Fibroblast of skin of left biceps (primary cell): ENCODE measurements at regions not wholly inside any gene's neighbourhood (a gene's known extent, or its start where the extent isn't known, plus 50 kb on each side); places are given as distances from the start of the nearest gene placed in this dataset.
A peak's percentile ranks its signal among the peaks of the same experiment; 100 is the strongest.

ENCODE experiments used
- DNase-seq, 2 experiments: peaks; one replicate each; pipeline ENCODE4 v3.0.0-alpha.2; 2013; ENCODE audit warnings: low read depth in 2 of 2

DNA sequence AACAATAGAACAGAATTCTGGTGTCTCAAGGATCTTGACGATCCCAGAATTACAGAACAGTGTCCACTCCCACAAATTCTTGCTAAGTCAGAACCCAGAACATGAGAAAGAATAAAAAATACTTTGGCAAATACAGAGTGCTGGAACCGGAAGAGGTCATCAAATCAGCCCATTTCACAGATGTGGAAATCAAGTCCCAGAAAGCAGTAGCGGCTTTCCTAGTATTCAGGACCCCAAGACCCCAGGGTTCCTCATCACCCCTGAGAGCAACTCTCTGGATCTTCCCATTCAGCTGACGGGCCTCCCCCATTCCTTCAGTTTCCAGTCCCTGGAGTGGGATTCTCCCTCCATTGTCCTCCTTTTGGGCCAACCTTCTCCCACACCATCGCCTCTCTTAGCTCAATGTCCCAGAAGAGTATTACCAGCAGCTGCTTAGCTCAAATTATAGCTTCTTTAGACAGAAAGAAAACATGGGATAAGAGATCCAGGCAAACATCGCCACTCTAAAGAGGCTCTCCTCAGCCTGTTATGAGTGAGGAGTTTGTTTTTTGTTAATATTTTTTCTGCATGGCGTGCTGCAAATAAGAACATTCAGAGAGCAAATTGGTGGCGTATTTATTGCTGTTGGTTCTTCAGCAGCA lies 268.3 kb downstream of the MN1 start:
- no peak for DNase-seq

DNA sequence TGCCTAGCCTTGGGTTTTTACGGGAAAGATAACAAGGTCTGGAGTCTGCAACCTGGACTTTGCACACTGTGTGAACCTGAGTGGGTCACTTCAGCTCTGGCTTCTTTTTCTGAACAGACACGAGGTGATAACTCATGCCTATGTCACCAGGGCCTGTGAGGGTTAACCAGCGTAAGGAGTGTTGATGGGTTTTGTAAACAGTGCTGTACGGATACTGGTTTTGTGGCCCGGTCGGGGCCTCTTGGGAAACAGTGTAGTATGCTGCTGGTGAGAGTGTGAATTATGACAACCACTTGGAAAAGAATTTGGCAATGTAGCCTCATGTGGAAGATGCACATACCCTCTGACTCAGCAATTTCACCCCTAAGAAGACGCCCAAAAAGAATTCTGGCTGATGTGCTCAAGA lies 266.8 kb downstream of the MN1 start:
- DNase-seq, result peak; percentile 92 to 93

DNA sequence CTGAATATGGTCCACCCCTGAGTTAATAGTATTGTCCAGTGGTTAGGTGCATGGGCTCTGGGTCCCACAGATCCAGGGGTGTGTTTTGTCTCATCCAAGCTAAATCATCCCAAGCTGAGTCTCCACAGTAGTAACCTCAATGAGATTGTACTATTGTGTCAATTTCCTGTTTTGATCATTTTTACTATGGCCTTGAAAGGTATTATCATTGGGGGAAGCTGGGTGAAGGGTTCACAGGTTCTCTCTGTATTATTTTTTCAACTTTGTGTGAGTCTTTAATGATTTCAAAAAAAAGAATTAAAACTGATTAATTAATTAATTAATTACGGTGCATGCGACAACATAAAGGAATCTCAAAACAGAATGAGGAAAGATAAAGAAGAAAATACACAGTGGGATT lies 266.1 kb downstream of the MN1 start:
- no peak for DNase-seq

DNA sequence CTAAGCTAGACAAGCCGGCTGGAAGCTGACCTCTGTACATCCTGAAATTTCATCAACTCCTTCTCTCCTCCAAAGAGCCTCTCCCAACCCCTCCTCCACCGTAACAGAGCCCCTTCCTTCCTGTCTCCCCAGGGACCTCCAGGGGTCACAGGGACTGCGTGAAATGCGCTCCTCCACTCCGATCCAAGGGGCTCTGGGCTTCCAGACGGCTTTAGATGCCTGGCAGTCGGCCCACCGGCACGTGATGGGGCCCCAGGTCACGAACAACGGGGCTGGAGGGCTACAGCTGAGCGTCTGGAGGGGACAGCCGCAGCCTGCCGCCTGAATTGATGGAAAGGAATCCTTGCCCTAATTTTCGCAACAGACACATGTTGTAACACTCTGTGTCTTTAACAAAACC lies 264.1 kb downstream of the MN1 start:
- no peak for DNase-seq

DNA sequence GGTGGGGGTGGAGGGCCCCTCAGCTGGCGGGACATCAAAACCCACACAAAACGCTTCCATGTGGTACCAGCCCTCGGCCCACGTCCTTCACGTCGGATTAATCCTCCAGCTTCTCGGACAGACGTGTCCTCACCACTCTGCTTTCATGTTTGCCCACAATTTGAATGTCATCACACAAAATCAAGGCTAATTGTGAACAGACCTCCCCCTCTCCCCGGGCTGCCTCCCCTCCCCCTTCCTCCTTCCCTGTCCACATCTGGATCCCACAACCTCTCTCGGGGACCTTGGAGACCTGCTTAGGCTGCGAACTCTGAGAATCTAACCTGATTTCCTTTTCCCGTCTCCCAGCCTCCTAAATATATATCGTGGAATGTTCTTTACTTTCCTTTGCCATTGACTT lies 262.9 kb downstream of the MN1 start:
- DNase-seq, result no peak

DNA sequence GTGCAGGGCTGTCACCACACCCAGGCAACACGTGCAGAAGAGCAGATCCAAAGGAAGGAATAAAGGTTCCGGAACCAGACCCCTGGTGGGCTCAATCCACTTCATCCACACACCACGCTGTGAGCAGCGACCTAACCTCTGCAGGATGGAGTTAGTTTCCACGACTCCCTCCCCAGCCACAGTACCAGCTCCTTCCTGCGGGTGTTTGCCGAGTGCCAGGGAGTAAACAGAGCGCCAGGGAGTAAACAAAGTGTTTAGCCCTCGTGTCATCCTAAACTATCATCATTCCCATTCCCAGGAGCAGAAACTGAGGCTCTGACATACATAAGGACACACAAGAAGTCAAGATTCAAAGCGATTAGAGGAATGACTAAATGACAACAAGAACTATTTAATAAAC lies 261.3 kb downstream of the MN1 start:
- no peak for DNase-seq

DNA sequence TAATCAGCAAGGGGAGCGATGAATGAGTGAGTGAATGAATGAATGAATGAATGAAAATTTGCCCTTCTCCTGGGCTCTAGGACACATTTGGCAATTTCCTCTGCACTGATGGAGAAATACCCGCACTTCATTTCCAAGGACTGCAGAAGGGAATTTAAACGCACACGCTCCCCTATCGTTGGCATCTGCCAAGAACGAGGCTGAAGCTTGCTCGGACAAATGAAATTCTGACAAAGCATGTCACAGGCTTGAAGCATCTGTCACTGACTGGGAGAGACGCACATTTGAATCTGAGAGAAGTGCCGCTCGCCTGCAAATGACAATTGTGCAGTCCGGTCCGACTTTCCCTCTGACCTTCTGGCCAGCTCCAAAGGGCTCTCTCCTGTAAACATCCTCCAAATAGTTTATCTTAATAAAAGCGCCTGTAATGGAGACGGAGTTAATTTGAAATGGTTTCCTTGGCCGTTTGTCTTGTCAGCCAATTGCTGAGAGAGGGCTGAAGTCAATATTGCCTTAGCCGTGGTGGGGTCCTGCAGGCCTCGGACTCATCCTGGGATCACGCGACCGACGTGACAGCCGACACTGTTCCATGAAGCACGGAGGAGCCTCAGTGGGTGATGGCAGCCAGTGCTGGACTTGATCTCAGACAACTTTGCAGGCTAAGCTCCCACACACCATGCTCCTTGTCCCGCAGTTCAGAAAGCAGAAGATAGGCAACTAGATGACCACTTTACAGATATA lies 260.7 kb downstream of the MN1 start:
- DNase-seq, result no peak

DNA sequence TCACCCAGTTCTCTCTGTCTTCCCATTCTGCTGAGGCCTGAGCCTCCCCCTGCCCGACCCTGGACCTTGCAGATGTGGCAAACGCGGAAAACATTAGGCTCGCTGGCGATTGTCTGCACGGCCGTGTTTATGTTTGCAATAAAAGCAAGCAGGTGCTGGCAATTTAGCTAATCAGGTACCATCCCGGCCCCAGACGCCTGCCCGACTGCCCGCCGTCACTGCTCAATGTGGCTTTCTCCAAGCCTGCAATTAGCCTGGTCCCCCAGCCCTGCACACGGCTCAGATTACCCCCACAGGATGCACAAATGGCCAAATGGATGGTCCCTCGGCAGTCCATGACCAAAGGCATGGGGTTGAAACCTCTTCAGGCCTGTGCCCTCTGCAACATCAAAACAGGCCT lies 259.7 kb downstream of the MN1 start:
- no peak for DNase-seq

DNA sequence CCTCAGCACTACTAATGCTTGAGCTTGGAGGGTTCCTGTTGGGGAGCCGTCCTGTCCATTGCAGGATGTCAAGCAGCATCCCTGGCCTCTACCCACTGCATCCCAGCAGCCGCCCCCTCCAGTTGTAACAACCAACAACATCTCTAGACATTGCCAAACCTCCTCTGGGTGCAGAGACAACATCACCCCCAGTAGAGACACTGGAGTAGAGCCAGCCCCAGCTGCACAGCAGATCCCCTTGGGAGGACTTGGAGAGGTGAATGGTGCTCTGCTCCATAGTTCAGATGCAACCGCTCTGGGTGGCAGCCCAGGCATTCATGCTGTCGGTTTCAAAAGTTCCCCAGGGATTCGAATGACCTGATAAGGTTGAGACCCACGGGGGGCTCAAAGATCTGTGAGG lies 259.0 kb downstream of the MN1 start:
- no peak for DNase-seq

DNA sequence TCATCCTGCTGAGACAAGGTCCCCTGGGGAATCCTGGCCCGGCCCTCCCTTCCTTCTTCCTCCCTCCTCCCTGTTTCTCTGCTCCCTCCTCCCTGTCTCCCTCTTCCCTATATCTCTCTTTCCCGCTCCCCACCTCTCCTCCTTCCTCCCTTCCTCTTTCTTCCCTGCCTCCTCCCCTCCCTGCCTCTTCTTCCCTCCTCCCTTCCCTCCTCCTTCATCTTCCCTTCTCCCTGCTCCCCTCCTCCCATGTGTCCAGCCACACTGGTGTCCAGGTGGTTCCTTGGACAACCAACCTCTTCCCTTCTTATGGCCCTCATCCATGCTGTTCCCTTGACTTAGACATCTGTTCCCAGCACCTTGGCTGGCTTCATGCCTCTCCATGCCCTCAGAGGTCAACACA lies 258.1 kb downstream of the MN1 start:
- no peak for DNase-seq

DNA sequence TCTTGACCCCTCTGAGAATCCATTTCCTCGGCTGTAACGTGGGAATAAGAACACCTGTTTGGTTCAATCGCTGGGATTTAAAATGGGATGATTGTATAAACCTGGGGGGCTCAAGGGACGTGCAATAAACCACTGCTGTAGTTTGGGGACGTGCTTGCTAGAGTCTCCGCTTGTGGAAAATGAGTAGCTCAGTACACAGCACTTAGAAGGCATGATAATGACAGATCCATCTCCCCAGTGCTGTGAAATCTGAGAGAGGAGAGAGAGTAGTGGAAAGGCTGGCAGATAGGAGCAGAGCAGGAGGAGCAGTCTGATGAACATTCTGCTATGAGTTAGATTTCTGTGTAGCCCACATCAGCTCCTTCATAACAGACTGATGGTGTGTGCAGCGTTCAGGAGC lies 256.5 kb downstream of the MN1 start:
- DNase-seq, result no peak

DNA sequence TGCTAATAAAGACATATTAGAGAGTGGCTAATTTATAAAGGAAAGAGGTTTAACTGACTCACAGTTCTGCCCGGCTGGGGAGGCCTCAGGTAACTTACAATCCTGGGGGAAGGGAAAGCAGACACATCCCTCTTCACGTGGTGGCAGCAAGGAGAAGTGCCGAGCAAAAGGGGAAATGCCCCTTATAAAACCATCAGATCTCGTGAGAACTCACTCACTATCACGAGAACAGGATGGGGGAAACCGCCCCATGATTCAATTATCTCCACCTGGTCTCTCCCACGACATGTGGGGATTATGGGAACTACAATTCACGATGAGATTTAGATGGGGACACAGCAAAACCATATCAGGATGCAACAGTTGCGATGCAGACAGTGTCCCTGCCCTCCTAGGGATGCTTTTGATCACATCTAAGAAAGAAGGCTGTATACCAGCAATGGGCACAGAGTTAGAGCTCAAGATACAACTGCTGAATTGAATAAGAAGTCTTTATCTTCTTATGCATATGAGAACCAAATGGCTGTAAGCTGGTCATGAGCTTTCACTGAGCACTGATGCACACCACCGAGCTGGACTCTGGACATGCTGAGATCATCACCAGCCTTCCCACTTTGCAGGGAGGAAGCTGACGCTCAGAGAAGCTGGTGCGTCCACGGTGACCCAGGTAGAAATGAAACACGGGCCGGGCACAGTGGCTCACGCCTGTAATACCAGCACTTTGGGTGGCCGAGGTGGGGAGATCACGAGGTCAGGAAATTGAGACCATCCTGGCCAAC lies 255.2 kb downstream of the MN1 start:
- no peak for DNase-seq

DNA sequence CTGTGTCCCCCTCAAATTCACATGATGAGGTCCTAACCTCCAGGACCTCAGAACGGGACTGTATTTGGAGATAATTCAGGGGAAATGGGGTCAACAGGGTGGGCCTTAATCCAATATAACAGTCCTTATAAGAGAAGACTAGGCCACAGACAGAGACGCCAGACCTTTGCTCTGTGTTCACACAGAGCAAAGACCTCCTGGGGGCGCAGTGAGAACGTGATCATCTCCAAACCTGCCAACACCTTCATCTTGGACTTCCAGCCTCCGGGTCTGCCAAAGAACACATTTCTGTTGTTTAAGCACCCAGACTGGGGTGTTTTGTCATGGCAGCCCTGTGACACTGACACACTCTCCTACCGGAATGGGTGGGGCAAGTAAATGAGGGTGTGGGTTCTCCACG lies 250.2 kb downstream of the MN1 start:
- DNase-seq, result no peak

DNA sequence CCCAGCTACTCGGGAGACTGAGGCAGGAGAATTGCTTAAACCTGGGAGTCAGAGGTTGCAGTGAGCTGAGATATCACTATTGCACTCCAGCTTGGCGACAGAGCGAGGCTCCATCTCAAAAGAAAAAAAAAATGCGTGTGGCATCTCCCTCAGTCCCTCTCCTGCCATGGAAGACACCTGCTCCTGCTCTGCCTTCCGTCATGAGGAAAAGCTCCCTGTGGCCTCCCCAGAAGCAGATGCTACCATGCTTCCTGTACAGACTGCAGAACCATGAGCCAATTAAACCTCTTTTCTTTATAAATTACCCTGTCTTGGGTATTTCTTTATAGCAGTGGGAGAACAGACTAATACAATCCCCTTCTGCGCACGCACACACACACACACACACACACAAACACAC lies 249.4 kb downstream of the MN1 start:
- no peak for DNase-seq

DNA sequence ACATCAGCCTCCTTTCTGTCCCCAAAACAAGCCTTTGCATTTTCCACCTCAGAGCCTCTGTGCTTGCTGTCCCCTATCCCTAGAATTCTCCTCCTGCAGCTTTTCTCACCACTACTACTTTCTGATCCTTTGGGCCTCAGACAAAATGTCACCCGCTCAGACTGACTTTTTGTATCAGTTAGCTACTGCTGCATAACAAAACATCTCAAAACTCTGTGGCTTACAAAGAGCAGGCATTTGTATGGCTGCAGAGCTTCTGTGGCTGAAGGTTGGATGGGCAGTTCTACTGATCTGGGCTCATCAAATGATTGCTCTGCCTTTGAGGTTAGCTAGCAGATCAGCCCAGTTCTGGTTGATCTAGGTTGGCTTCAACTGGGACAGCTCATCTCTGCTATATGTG lies 248.7 kb downstream of the MN1 start:
- no peak for DNase-seq

DNA sequence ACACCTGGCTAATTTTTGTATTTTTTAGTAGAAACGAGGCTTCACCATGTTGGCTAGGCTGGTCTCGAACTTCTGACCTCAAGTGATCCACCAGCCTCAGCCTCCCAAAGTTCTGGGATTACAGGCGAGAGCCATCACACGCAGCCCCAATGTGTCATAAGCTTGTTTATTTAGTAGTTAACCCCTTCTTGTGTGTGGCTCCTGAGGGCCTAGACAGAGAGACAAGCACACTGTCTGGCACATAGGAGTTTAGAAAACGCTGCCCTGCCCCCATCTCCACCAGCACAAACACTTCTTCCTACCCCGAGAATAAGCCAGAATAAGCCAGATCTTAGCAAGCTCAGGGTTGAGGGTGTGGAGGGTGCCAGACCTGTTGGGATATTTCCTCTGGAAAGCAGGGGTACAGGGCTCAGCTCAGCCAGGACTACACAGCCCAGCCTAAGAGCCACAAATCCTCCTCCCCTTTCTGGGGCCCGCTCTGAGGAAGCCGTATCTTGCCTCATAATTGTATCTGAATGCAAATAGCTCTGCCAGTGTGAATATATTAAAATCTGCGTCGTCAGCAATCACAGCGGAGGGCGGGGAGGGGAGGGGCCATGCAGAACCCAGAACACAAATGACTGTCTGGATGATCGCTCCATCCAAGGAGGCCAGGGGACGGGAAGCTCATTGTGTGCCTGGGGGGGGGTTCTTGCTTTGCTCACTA lies 247.3 kb downstream of the MN1 start:
- peak; percentile 45 to 52 for DNase-seq

DNA sequence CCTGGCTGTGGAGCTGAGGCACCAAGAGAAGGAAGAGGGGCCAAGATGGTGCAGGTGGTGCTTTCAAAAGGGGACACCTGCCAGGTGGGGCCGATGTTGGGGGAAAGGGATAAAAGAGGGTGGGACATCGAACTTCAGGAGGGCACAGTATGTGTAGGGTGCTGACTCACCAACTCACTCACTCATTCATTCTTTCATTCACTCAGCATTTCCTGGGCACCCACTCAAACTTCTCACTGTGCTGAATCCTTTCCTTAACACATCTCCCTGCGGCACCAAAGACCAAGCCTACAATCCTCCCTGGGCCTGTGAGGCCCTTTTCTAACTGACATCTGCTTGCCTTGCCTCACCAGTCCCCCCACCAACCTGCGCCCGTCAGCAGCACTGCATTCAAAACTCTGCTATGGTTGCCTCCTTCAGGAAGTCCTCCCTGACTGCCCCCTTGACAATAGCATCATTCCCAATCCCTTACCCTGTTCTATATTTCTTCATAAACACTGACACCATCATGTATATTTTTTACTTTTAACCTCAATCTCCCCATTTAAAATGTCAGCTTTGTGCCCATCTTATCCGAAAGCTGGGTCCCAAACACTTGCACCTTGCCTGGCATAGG lies 246.6 kb downstream of the MN1 start:
- DNase-seq, result no peak

DNA sequence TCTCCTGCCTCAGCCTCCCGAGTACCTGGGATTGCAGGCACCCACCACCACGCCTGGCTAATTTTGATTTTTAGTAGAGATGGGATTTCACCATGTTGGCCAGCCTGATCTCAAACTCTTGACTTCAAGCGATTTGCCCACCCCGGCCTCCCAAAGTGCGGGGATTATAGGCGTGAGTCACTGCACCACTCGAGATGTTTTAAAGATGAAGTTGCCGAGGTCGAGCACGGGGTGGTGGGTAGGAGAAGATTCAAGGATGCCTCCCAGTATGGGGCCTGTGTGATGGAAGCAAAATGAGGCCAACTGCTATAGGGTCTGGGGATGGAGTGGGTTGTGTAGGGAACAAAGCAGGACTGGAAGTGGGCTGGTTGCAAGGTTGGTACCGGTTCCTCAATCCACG lies 245.2 kb downstream of the MN1 start:
- DNase-seq, result no peak

DNA sequence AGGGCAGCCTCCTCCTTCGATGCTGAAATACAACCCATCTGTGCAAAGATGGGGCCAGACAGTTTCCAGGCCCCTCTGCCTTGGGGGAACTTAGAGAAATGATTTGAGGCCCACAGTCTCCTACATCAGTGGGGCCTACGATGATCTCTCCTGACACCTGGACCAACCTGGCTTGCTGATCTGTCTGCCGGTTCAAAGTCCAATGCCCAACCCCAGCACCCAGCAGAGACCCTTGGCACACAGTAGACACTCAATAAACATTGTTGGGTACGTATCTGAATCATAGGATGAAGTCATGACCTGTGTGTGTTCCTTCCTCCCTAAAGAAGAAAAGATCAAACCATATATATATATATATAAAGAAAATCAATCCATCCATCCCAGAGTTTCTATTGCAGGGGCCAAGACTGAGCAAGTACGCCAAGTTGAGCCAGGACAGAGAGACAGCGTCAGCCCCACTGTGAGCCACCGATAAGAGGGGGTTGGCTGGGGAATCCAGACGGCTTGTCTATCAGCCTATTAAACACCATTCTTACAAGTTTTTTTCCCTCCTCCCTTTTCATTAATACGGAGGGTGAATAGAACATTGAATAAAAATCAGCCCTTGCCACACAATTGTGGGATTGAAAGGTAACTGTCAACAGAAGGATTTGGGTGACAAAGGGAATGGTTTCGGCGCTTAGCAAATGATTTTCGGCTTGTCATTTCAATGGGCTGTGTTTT lies 244.1 kb downstream of the MN1 start:
- DNase-seq, result no peak

DNA sequence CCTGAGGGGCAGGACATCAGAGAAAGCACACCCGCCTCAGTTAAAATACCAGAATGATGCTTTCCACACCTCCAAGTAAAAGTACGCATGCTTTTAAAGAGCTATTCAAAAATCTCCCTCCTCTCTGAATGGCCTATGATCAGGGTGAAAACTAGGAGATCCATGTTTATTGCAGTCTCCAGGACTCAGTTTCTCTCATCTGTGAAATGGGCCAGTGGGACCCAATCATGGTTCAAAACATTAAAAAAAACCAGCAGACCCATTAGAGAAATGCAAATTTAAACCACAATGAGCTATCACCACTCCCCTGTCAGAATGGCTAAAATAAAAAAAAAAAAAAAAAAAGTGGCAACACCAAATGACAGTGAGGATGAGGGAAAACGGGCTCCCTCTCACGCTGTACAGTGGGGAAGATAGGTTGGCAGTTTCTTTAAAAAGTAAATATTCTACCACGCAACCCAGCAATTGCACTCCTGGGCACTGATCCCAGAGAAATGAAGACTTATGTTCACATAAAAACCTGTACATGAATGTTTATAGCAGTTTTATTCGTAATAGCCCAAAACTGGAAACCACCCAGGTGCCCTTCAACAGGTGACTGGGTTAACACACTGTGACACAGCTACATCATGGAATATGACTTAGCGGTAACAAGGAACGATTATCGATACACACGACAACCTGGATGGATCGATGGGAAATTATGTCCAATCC lies 242.7 kb downstream of the MN1 start:
- DNase-seq, result no peak

DNA sequence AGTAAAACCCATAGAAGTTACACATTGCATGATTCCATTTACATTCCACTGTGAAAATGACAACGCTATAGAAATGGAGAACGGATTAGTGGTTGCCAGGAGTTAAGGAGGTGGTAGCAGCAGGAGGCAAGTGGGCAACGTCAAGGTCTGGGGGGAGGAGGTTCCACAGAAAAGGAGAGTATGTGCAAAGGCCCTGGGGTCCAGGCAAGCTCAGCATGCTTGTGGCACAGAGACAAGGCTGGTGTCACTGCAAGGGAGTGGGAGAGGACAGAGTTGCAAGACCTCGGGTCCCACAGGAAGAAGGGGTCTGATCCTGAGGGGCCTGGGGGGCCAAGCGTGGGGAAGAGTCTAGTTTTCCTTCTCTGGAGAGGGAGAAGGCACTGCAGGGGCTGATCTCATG lies 240.8 kb downstream of the MN1 start:
- DNase-seq, result no peak
